Gastrocnemius medialis (tissue), 4 donors: ENCODE measurements at regions not wholly inside any gene's neighbourhood (a gene's known extent, or its start where the extent isn't known, plus 50 kb on each side); places are given as distances from the start of the nearest gene placed in this dataset.

Source experiments
- CTCF ChIP-seq, 5 experiments: fragments of 450-650 bp in 3 of 5; fragments of 200-600 bp in 2 of 5; sonication (generic) in 2 of 5; IDR thresholded peaks in 4 of 5; conservative IDR thresholded peaks in 1 of 5; 1 replicate in 4 of 5; 2 replicates in 1 of 5; pipeline ENCODE4 v1.5.1; 2016 to 2019; ENCODE audit warnings: antibody characterized with exemption in 5 of 5, mild to moderate bottlenecking in 3 of 5, moderate library complexity in 3 of 5
- POLR2A ChIP-seq, 2 donors: fragments of 450-650 bp; IDR thresholded peaks; one replicate each; pipeline ENCODE4 v1.6.1; 2017; ENCODE audit warnings: antibody characterized with exemption in 2 of 2, mild to moderate bottlenecking in 2 of 2, moderate library complexity in 2 of 2

GRCh38 chr13:104701591-104701990 is 1635.4 kb upstream of the SLC10A2 start:
- TF ChIP-seq CTCF (IDR thresholded peaks at IDR 0.05 in 4 of 5, conservative IDR thresholded peaks at IDR 0.05 in 1 of 5) (no peak), POLR2A (IDR thresholded peaks at IDR 0.05) (no peak)
